ENCODE measurements at regions not wholly inside any gene's neighbourhood (a gene's known extent, or its start where the extent isn't known, plus 50 kb on each side); places are given as distances from the start of the nearest gene placed in this dataset.

GRCh38 chr18:39991696-39992265 is 1963.3 kb upstream of the PIK3C3 start:
- no peak for DNase-seq (ENCODE audit: low spot score)

DNA sequence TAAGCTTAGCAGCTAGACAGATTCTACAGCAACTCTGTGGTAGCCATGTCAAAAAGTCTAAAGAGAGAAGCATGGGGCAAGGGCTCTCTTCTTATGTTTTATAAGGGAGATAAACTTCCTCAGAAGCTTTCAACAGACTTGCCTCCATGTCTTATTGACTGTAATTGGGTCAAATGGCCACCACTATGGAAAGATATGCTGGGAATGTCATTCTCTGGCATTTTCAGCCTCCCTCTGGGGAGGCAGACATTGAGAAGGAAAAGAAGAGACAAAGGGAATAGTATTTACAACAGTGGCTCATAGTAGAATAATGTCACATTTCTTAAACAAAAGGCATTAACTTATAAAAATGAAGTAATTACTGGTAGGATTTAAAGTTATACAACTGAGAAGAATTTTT is 1964.5 kb upstream of the PIK3C3 start:
- no peak for DNase-seq (ENCODE audit: low spot score)

DNA sequence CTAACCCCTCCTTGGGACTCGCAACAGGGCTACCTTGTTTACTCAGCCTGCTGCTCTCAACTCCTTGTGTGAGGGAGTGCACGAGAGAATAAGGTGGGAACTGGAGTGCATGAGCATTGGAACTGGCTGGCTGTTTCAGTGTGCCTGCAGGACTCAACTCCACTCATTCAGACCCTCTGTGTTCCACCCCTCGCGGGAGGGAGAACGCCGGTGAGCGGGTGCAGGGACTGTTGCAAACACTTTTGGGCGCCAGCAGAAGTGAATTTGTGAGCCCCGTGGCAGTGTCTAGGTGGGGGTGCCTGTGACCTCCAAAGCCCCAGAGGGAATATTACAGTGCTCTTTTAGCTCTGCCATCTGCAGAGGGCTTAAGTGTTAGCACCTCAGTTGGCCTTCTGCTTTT is 1978.3 kb upstream of the PIK3C3 start:
- DNase-seq (ENCODE audit: low spot score) = no peak

DNA sequence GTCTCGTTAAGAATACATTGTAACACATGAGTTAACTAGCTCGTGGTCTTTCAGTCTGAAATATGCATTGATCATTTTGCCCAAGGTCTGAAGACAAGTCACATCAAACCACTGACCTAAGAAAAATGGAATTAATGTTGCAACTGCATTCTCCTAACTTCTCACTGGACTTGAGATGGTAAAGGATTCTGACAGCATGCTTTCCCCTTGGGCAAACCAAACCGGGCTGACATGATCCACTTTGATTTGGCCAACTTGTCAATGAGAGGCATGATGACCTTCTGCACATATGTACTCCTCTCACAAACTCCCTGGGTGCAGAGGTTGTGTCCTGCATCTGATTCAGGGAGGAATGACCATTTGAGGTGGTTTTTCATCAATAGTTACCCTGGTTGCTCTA is 1982.5 kb upstream of the PIK3C3 start:
- no peak for DNase-seq (ENCODE audit: low spot score)

DNA sequence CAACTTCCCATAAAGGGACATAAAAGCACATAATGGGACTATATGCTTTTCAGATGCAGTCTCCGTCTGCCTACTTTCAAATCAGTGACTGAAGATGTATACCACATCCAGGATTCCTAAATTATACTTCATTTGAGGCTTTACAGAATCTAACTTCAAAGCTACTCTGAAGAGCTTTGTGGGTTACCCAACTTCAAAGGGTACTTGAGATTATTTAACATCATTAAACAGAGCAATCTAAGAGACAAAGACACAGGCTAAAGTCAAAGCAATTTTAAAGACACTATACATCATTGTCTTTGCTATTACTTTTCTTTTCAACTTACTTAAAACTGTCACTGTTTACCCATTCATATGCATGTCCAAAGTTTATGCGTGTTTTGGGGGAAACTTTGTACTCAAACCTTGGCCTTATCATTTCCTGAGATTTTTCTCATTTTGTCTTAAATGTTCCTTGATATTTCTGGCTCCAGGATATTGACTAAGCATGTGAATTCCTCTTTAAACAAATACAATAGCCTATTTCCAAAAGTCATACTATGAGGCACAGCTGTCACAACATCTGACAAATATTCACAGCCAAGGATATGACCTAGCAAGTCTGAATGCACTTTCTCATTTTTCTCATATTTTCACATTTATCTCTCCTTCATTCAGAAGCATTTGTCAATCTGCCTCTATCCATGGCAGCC is 1985.1 kb upstream of the PIK3C3 start:
- no peak for DNase-seq (ENCODE audit: low spot score)

DNA sequence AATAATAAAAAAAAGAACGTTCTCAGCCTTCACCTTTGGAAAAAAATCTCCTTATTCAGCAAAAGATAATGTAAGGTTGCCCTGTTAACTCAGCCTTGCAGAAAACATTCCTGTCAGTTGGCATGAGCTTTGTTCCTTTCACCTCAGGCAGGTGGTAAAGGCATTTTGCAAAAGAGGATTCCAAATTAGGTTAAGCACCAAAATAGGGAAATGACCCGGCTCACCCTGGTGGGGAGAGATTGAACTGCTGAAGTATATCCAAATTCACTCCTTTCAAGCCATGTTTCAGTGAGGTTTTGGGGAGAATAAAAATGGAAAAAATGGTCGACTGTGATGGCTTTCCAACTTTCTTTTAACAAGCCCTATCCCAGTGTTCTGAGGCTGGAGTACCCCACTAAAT is 1988.8 kb upstream of the PIK3C3 start:
- DNase-seq (ENCODE audit: low spot score) = no peak

- DNase-seq (ENCODE audit: low spot score) = no peak
Measured at GRCh38 chr18:39962546-39962945, 1992.5 kb upstream of the PIK3C3 start.

DNA sequence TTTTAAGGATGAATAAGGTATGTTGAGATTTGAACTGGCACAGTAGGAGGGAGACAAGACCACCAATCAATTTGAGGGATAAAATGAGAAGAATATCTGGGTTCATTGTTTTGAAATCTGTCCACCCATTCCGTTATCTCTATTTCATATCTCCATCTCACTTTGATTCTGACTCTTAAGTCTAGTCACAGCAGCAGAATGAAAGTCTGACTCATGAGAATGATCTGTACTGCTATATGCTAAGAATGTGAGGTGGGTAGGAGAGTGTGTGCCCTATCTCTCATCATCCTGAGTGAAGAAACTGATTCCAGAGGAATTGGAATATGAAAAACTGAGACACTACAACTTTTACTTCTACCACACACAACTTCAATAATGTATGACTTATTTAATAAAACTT is 1994.5 kb upstream of the PIK3C3 start:
- no peak for DNase-seq (ENCODE audit: low spot score)

- no peak for DNase-seq (ENCODE audit: low spot score)
Measured at GRCh38 chr18:39959839-39960238, 1995.2 kb upstream of the PIK3C3 start.

DNA sequence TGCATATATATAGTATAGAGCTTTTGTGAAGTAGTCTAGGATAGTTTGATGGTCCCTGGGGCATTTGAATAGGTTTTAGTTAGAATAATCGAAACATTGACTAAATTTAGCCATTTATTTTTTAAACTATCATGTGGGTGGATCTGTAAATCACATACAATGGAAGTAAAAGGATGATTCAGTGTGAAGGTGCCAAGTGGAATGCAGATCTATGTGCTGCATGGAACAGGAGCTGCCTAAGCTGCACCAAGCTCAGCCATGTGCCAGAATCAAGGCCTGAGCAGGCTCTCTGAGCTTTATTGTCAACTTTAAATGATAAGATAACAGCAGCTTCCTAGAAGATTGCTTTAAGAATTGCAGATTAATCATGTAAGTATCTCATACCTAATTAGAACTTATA is 1996.2 kb upstream of the PIK3C3 start:
- no peak for DNase-seq (ENCODE audit: low spot score)

DNA sequence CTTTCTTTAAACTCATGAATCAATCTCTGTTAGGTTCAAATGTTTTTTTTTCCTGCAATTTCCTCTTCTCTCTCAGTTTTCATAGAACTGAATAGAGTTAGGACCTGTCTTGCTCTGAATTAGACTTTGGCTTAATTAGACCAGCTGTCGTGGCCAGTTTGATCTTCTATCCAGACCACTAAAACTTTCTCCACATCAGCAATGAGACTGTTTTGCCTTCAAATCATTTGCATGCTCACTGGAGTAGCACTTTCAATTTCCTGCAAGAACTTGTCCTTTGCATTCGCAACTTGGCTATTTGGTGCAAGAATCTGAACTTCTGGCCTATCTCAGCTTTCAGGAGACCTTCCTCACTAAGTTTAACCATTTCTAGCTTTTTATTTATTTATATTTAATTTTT is 2002.2 kb upstream of the PIK3C3 start:
- no peak for DNase-seq (ENCODE audit: low spot score)

- no peak for DNase-seq (ENCODE audit: low spot score)
Measured at GRCh38 chr18:39951142-39951720, 2003.8 kb upstream of the PIK3C3 start.

- DNase-seq (ENCODE audit: low spot score) = no peak
Measured at GRCh38 chr18:39946623-39947061, 2008.4 kb upstream of the PIK3C3 start.

GRCh38 chr18:39945076-39945475 is 2010.0 kb upstream of the PIK3C3 start:
- no peak for DNase-seq (ENCODE audit: low spot score)

DNA sequence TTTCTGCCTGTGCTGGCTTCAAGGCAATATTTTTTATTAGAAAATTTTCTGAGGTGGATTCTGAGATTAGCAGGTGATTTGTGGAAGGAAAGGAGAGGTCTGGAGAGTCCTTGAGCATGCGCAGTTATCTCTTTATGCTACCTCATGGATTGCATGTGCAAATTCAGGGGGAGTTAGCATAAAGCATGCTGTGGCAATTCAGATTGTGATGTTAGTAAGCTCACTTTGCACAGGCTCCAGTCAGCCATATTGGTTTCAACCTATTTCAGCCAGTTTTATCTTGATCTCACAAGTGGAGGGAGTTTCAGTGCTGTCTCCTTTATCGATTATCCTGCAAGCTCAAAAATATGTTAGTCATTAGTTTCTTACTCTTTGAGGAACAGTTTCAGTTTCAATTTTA is 2012.3 kb upstream of the PIK3C3 start:
- no peak for DNase-seq (ENCODE audit: low spot score)

GRCh38 chr18:39938676-39939608 is 2016.1 kb upstream of the PIK3C3 start:
- no peak for DNase-seq (ENCODE audit: low spot score)

DNA sequence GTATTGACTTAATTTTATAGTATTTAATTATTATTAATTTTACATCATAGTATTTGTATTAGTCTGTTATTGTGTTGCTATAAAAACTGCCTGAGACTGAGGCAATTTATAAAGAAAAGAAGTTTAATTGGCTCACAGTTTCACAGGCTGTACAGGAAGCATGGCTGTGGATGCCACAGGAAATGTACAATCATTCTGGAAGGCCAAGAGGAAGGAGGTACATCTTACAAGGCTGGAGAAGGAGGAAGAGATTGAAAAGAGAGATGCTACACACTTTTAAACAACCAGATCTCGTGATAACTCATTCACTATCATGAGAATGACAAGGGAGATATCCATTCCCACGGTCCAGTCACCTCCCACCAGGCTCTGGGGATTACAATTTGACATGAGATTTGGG is 2019.4 kb upstream of the PIK3C3 start:
- DNase-seq (ENCODE audit: low spot score) = no peak

- no peak for DNase-seq (ENCODE audit: low spot score)
Measured at GRCh38 chr18:39918847-39919246, 2036.2 kb upstream of the PIK3C3 start.

DNA sequence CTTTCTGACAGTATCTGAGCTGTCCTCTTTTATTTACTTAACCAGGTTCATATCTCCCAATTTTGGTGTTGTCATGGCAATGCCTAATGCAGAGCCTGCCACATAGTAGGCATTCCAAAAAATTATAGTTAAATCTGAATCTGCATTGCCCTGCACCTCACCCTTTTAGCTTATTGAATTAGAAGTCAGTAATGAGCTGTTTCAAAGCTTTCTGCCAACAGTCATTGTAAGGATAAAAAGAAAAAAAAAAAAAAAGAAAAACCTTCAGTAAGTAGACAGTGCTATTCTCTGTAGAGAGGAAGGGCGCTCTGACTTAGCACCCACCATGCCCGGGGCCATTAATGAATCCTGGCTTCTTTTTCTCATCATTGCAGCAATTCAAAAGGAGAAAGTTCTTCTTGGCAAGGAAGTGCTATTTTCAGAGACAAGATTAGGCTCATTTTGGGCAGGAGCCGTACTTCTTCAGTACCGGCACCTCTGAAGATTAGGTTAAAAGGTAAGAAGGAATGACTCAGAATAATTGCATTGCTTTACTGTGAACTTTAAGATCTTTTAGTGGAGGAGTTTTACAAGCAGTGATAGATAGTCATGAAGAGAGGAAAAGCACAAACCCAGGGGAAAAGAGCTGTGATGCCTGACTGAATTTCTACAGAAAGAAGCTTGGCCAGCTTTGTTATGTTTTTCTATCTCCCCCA is 2041.2 kb upstream of the PIK3C3 start:
- no peak for DNase-seq (ENCODE audit: low spot score)

DNA sequence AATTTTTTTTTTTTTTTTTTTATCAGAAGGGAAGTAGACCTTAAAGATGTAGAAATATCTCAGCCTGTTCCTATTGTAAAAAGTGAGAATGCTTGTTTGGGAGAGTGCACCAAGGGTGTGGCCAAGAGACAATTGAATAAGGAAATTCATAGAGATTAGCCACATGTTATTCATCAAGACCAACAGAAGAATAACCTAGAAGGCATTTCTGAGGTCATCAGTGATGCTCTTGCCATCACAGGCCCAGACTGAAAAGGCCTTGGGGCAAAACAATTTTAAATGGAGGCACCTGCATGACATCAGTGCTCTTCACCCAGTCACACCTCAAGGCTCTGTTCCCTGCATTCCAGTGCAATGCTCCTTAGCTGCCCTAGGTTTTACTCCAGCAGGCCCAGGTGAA is 2043.3 kb upstream of the PIK3C3 start:
- DNase-seq (ENCODE audit: low spot score) = no peak

DNA sequence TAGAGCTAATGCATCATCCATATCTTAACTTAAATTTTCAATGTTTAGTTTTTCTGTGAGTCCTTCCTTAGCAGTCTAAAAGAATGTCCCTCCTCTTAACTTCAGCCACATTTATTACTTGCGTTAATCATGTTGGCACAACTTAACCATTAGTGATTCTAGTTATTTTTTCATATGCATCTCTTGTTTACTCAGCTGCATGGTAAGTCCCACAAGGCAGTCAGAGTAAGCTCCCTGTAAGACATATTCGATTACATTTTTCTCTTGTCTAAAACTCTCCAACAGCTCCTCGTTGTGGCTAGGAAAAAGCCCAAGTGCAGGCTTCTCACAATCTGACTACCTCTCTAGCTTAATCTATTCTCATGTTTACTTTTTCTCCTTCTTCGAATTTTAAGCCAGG is 2045.3 kb upstream of the PIK3C3 start:
- DNase-seq (ENCODE audit: low spot score) = no peak

GRCh38 chr18:39886136-39886535 is 2068.9 kb upstream of the PIK3C3 start:
- no peak for DNase-seq (ENCODE audit: low spot score)
